HEK293 (cell line): ENCODE measurements at regions not wholly inside any gene's neighbourhood (a gene's known extent, or its start where the extent isn't known, plus 50 kb on each side); places are given as distances from the start of the nearest gene placed in this dataset.

Source experiments
- CTCF ChIP-seq: fragments of 450-650 bp; formaldehyde crosslinking; IDR thresholded peaks from 2 replicates; pipeline ENCODE4 v1.5.1; 2016; ENCODE audit warnings: missing biosample characterization, missing genetic modification characterization
- PRDM1 ChIP-seq: fragments of 450-650 bp; formaldehyde crosslinking; IDR thresholded peaks from 2 replicates; pipeline ENCODE4; 2016; ENCODE audit warnings: missing biosample characterization, missing genetic modification characterization
- SETDB1 ChIP-seq: IDR thresholded peaks from one replicate; pipeline ENCODE4 v1.6.1; 2017; ENCODE audit warnings: mild to moderate bottlenecking, low read length, moderate library complexity, mixed read lengths; ENCODE audit not compliant: insufficient read length
- ZBTB17 ChIP-seq: fragments of 450-650 bp; formaldehyde crosslinking; IDR thresholded peaks from 2 replicates; pipeline ENCODE4 v1.5.1; 2016; ENCODE audit warnings: missing biosample characterization, missing genetic modification characterization
- ZNF311 ChIP-seq: fragments of 450-650 bp; formaldehyde crosslinking; IDR thresholded peaks from 2 replicates; pipeline ENCODE4 v1.5.1; 2017; ENCODE audit warnings: missing biosample characterization, missing genetic modification characterization, borderline replicate concordance
- ZNF510 ChIP-seq: fragments of 450-650 bp; formaldehyde crosslinking; IDR thresholded peaks from 2 replicates; pipeline ENCODE4 v1.5.1; 2018; ENCODE audit warnings: mild to moderate bottlenecking, missing genetic modification characterization, missing biosample characterization; ENCODE audit not compliant: insufficient replicate concordance
- ZNF692 ChIP-seq: fragments of 450-650 bp; formaldehyde crosslinking; IDR thresholded peaks from 2 replicates; pipeline ENCODE4 v1.5.1; 2016; ENCODE audit warnings: missing biosample characterization, missing genetic modification characterization
- ZNF777 ChIP-seq: fragments of 450-650 bp; formaldehyde crosslinking; IDR thresholded peaks from 2 replicates; pipeline ENCODE4 v1.5.1; 2017; ENCODE audit warnings: missing biosample characterization, missing genetic modification characterization, borderline replicate concordance
- ZNF785 ChIP-seq: fragments of 450-650 bp; formaldehyde crosslinking; IDR thresholded peaks from 2 replicates; pipeline ENCODE4 v1.5.1; 2016; ENCODE audit warnings: missing biosample characterization, missing genetic modification characterization

GRCh38 chr6:144362042-144363018 is 77.2 kb downstream of the UTRN start:
- no peak for TF ChIP-seq ZNF311 (tag by site-specific recombination)
- TF ChIP-seq ZBTB17 = no peak
- no peak for TF ChIP-seq ZNF510 (tag by site-specific recombination)
- TF ChIP-seq ZNF692 (tag by site-specific recombination) = no peak
- no peak for TF ChIP-seq CTCF (tag by site-specific recombination)
- no peak for TF ChIP-seq SETDB1
- TF ChIP-seq PRDM1 (tag by site-specific recombination) = 0 out of 2 replicates have a peak, but pooled peaks have one; percentile 12
- TF ChIP-seq ZNF785 (tag by site-specific recombination) = no peak
- TF ChIP-seq ZNF777 = no peak
